ENCODE measurements at regions not wholly inside any gene's neighbourhood (a gene's known extent, or its start where the extent isn't known, plus 50 kb on each side); places are given as distances from the start of the nearest gene placed in this dataset.

DNA sequence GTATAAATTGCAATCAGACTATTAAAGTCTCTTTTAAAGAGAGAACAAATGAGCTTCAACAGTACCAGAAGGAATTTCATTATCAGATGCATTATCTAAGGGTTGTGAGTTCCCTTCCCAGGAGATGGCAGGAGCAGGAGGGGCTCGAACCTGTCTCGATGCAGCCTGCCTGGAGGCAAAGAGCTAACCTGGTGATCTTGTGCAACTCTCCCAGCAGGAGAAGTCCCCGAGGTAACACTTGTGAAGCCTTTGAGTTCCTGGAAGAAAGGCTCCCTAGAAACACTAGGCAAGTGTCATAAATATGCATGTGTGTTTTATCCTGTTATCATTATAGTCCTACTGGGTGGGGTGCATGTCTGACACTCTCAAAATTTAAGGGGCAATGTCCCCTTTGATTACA, 232.2 kb upstream of the ARID1B start:
- DNase-seq (no peak), FAIRE-seq (no peak)
- no peak overlapping the region for H3K4me3 ChIP-seq (ENCODE audit: low read depth in 1 of 3, low read length in 3 of 3)
- peaks cover 0 to 6% (median 0%) of the 10 kb centered on the region in 3 donors for H3K27me3 ChIP-seq (ENCODE audit: control insufficient read depth in 3 of 3, insufficient read depth in 3 of 3, low read length in 3 of 3)
- WGBS, 3 donors, result 33 to 58% (median 45%) methylated on average over 3 of the region's 3 CpGs
- H3K27ac ChIP-seq (ENCODE audit: low read depth in 1 of 3, low read length in 2 of 3), result no peak overlapping the region
- no peaks in the 10 kb centered on the region for H3K36me3 ChIP-seq (ENCODE audit: control insufficient read depth in 3 of 3, insufficient read depth in 2 of 3, low read depth in 1 of 3, low read length in 3 of 3)
- no peaks in the 10 kb centered on the region for H3K4me1 ChIP-seq (ENCODE audit: control insufficient read depth in 3 of 3, insufficient read depth in 2 of 3, low read depth in 1 of 3, low read length in 2 of 3)
- H3K9me3 ChIP-seq (ENCODE audit: control insufficient read depth in 2 of 2, insufficient read depth in 1 of 2, low read depth in 1 of 2, low read length in 1 of 2), result no peaks in the 10 kb centered on the region

- Histone ChIP-seq H3K9me3 (ENCODE audit: control insufficient read depth in 2 of 2, insufficient read depth in 1 of 2, low read depth in 1 of 2, low read length in 1 of 2) (no peaks in the 10 kb centered on the region), H3K36me3 (ENCODE audit: control insufficient read depth in 3 of 3, insufficient read depth in 2 of 3, low read depth in 1 of 3, low read length in 3 of 3) (no peaks in the 10 kb centered on the region), H3K4me1 (ENCODE audit: control insufficient read depth in 3 of 3, insufficient read depth in 2 of 3, low read depth in 1 of 3, low read length in 2 of 3) (no peaks in the 10 kb centered on the region), H3K27ac (ENCODE audit: low read depth in 1 of 3, low read length in 2 of 3) (no peak overlapping the region), H3K27me3 (ENCODE audit: control insufficient read depth in 3 of 3, insufficient read depth in 3 of 3, low read length in 3 of 3) (peaks cover 0 to 6% (median 0%) of the 10 kb centered on the region in 3 donors), H3K4me3 (ENCODE audit: low read depth in 1 of 3, low read length in 3 of 3) (no peak overlapping the region)
- no peak for DNase-seq
- 86 to 90% (median 89%) methylated on average over 7 of the region's 7 CpGs for WGBS, 3 donors
- FAIRE-seq, result no peak
These were observed 233.1 kb upstream of the ARID1B start for GRCh38 chr6:156544046-156544445.

DNA sequence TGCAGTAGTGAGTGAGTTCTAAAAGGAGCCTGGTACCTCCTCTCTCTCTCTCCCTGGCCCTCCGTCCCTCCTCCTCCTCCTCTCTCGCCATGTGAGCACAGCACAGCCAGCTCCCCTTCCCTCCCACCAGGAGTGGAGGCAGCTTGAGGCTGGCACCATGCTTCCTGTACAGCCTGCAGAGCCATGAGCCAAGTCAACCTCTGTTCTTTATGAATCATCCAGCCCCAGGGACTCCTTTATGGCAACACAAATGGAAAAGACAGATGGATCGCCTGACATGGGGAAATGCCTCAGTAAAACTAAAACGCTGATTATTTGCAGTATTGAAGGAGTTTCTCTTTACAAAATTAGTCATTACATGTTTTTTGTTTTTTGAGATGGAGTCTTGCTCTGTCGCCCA, 233.7 kb upstream of the ARID1B start:
- no peak for FAIRE-seq
- H3K36me3 ChIP-seq (ENCODE audit: control insufficient read depth in 3 of 3, insufficient read depth in 2 of 3, low read depth in 1 of 3, low read length in 3 of 3), result no peaks in the 10 kb centered on the region
- H3K4me1 ChIP-seq (ENCODE audit: control insufficient read depth in 3 of 3, insufficient read depth in 2 of 3, low read depth in 1 of 3, low read length in 2 of 3), result no peaks in the 10 kb centered on the region
- 75 to 89% (median 81%) methylated on average over 5 of the region's 5 CpGs for WGBS, 3 donors
- no peak for DNase-seq
- H3K9me3 ChIP-seq (ENCODE audit: control insufficient read depth in 2 of 2, insufficient read depth in 1 of 2, low read depth in 1 of 2, low read length in 1 of 2), result no peaks in the 10 kb centered on the region
- H3K27ac ChIP-seq (ENCODE audit: low read depth in 1 of 3, low read length in 2 of 3), result no peak overlapping the region
- H3K27me3 ChIP-seq (ENCODE audit: control insufficient read depth in 3 of 3, insufficient read depth in 3 of 3, low read length in 3 of 3), result peaks cover 0 to 6% (median 0%) of the 10 kb centered on the region in 3 donors
- H3K4me3 ChIP-seq (ENCODE audit: low read depth in 1 of 3, low read length in 3 of 3), result no peak overlapping the region

DNA sequence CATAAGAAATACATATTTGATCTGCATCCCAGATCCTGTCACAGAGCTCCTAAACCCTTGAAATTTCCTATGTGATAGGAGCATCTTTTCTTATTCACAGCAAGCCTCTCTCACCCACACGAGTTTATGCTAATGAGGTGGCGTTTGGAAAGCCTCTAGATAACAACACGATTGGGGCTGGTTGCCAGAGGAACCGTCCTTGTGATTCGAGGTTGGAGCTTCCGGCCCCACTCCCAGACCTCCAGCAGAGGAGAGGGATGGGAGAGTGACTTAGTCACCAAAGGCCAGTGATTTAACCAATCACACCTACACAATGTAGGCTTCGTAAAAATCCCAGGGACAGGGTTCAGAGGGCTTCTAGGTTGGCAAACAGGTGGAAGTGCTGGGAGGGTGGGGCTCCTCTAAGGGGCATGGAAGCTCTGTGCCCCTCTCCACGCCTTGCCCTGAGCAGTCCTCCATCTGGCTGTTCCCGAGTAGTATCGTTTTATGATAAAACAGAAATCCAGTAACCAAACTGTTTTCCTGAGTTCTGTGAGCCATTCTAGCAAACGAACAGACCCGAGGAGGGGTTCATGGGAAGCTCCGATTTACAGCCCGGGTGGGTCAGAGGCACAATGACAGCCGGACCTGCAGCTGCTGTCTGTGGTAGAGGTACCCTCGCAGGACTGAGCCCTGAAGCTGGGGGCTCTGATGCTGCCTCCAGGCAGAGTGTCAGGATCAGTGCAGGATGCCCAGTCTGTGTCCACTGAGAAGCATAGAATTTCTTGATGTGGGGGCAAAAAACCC, 238.1 kb upstream of the ARID1B start:
- no peak overlapping the region for H3K27ac ChIP-seq (ENCODE audit: low read depth in 1 of 3, low read length in 2 of 3)
- no peaks in the 10 kb centered on the region for H3K4me1 ChIP-seq (ENCODE audit: control insufficient read depth in 3 of 3, insufficient read depth in 2 of 3, low read depth in 1 of 3, low read length in 2 of 3)
- H3K9me3 ChIP-seq (ENCODE audit: control insufficient read depth in 2 of 2, insufficient read depth in 1 of 2, low read depth in 1 of 2, low read length in 1 of 2), result no peaks in the 10 kb centered on the region
- DNase-seq (no peak), FAIRE-seq (no peak)
- WGBS, 3 donors, result 32 to 60% (median 47%) methylated on average over 16 of the region's 16 CpGs
- no peaks in the 10 kb centered on the region for H3K36me3 ChIP-seq (ENCODE audit: control insufficient read depth in 3 of 3, insufficient read depth in 2 of 3, low read depth in 1 of 3, low read length in 3 of 3)
- no peak overlapping the region for H3K4me3 ChIP-seq (ENCODE audit: low read depth in 1 of 3, low read length in 3 of 3)
- H3K27me3 ChIP-seq (ENCODE audit: control insufficient read depth in 3 of 3, insufficient read depth in 3 of 3, low read length in 3 of 3), result peaks cover 0 to 3% (median 0%) of the 10 kb centered on the region in 3 donors

DNA sequence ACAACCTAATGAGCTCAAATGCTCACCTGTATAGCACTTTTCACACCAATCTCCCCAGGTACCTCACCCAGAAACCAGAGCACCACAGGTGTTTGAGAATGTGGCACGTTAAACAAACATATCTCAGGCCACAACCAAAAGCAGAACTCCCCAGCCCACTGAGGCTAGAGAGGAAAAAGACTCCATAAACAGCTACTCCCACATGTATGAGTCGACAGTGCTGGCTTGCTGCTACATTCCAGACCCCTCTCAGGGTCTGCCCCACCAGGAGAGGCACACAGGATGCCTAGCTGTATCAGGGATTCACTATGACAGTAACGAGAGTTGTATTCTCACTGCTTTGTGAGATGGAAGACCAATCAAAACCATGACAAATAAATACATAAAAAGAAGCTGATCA, 242.6 kb upstream of the ARID1B start:
- Histone ChIP-seq H3K36me3 (ENCODE audit: control insufficient read depth in 3 of 3, insufficient read depth in 2 of 3, low read depth in 1 of 3, low read length in 3 of 3) (no peaks in the 10 kb centered on the region), H3K9me3 (ENCODE audit: control insufficient read depth in 2 of 2, insufficient read depth in 1 of 2, low read depth in 1 of 2, low read length in 1 of 2) (no peaks in the 10 kb centered on the region), H3K4me3 (ENCODE audit: low read depth in 1 of 3, low read length in 3 of 3) (no peak overlapping the region), H3K27ac (ENCODE audit: low read depth in 1 of 3, low read length in 2 of 3) (no peak overlapping the region), H3K27me3 (ENCODE audit: control insufficient read depth in 3 of 3, insufficient read depth in 3 of 3, low read length in 3 of 3) (peaks cover 0 to 3% (median 0%) of the 10 kb centered on the region in 3 donors), H3K4me1 (ENCODE audit: control insufficient read depth in 3 of 3, insufficient read depth in 2 of 3, low read depth in 1 of 3, low read length in 2 of 3) (no peaks in the 10 kb centered on the region)
- FAIRE-seq, result no peak
- DNase-seq, result no peak
- WGBS, 3 donors, result 54 to 58% (median 55%) methylated on average over 3 of the region's 3 CpGs

- DNase-seq, result no peak
- H3K4me1 ChIP-seq (ENCODE audit: control insufficient read depth in 3 of 3, insufficient read depth in 2 of 3, low read depth in 1 of 3, low read length in 2 of 3), result no peaks in the 10 kb centered on the region
- H3K27ac ChIP-seq (ENCODE audit: low read depth in 1 of 3, low read length in 2 of 3), result no peak overlapping the region
- no peaks in the 10 kb centered on the region for H3K9me3 ChIP-seq (ENCODE audit: control insufficient read depth in 2 of 2, insufficient read depth in 1 of 2, low read depth in 1 of 2, low read length in 1 of 2)
- peaks cover 0 to 3% (median 0%) of the 10 kb centered on the region in 3 donors for H3K27me3 ChIP-seq (ENCODE audit: control insufficient read depth in 3 of 3, insufficient read depth in 3 of 3, low read length in 3 of 3)
- 75 to 85% (median 85%) methylated on average over 4 of the region's 4 CpGs for WGBS, 3 donors
- no peak overlapping the region for H3K4me3 ChIP-seq (ENCODE audit: low read depth in 1 of 3, low read length in 3 of 3)
- H3K36me3 ChIP-seq (ENCODE audit: control insufficient read depth in 3 of 3, insufficient read depth in 2 of 3, low read depth in 1 of 3, low read length in 3 of 3), result no peaks in the 10 kb centered on the region
- FAIRE-seq, result no peak
These were observed 243.2 kb upstream of the ARID1B start for GRCh38 chr6:156533872-156534524.

DNA sequence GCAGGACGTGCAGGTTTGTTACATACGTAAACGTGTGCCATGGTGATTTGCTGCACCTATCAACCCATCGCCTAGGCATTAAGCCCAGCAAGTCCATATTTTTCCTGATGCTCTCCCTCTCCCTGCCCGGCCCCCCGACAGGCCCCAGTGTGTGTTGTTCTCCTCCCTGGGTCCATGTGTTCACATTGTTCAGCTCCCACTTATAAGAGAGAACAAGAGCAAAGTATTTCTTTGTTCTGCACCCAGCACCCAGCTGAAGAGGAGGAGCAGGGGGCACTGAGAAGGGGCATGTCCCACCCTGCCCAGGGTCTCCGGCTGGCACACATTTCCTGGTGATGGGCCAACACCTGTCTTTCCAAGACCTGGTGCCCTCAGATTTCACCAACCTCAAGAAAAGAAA, 251.1 kb upstream of the ARID1B start:
- 76 to 82% (median 82%) methylated on average over 7 of the region's 7 CpGs for WGBS, 3 donors
- Histone ChIP-seq H3K9me3 (ENCODE audit: control insufficient read depth in 2 of 2, insufficient read depth in 1 of 2, low read depth in 1 of 2, low read length in 1 of 2) (no peaks in the 10 kb centered on the region), H3K36me3 (ENCODE audit: control insufficient read depth in 3 of 3, insufficient read depth in 2 of 3, low read depth in 1 of 3, low read length in 3 of 3) (no peaks in the 10 kb centered on the region), H3K4me1 (ENCODE audit: control insufficient read depth in 3 of 3, insufficient read depth in 2 of 3, low read depth in 1 of 3, low read length in 2 of 3) (no peaks in the 10 kb centered on the region), H3K4me3 (ENCODE audit: low read depth in 1 of 3, low read length in 3 of 3) (no peak overlapping the region), H3K27me3 (ENCODE audit: control insufficient read depth in 3 of 3, insufficient read depth in 3 of 3, low read length in 3 of 3) (no peaks in the 10 kb centered on the region), H3K27ac (ENCODE audit: low read depth in 1 of 3, low read length in 2 of 3) (no peak overlapping the region)
- FAIRE-seq (no peak), DNase-seq (no peak)

DNA sequence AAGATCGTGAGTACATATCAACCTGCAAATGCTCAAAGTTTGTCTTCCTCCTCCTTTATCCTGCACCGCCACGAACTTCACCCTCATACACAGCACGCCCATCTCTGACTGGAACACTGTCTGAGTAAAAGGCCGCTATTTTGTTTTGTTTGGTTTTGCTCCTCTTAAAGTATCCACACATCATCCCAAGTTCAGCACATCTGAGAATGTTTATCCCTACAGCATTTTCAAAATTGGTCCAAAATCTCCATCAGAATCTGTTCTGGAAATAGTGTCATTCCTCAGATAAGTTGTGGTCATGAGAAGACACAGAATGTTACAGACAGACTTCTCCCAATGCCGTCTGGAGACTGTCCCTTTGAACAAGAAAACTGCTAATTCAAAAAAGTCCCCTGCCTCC, 251.6 kb upstream of the ARID1B start:
- FAIRE-seq, result no peak
- no peak for DNase-seq
- Histone ChIP-seq H3K36me3 (ENCODE audit: control insufficient read depth in 3 of 3, insufficient read depth in 2 of 3, low read depth in 1 of 3, low read length in 3 of 3) (no peaks in the 10 kb centered on the region), H3K4me3 (ENCODE audit: low read depth in 1 of 3, low read length in 3 of 3) (no peak overlapping the region), H3K27ac (ENCODE audit: low read depth in 1 of 3, low read length in 2 of 3) (no peak overlapping the region), H3K9me3 (ENCODE audit: control insufficient read depth in 2 of 2, insufficient read depth in 1 of 2, low read depth in 1 of 2, low read length in 1 of 2) (no peaks in the 10 kb centered on the region), H3K27me3 (ENCODE audit: control insufficient read depth in 3 of 3, insufficient read depth in 3 of 3, low read length in 3 of 3) (no peaks in the 10 kb centered on the region), H3K4me1 (ENCODE audit: control insufficient read depth in 3 of 3, insufficient read depth in 2 of 3, low read depth in 1 of 3, low read length in 2 of 3) (no peaks in the 10 kb centered on the region)
- 53 to 57% (median 57%) methylated on average over 6 of the region's 6 CpGs for WGBS, 3 donors
